Liver (tissue), 7 donors: ENCODE measurements at regions not wholly inside any gene's neighbourhood (a gene's known extent, or its start where the extent isn't known, plus 50 kb on each side); places are given as distances from the start of the nearest gene placed in this dataset.

ENCODE experiments used
- DNase-seq: peaks from one replicate; pipeline ENCODE4 v3.0.0-alpha.2; 2017; ENCODE audit warnings: low spot score
- H3K27ac ChIP-seq, 2 donors: one replicate each; pipeline ENCODE4 v1.7.0; 2013; ENCODE audit warnings: inconsistent platforms in 2 of 2, low read length in 2 of 2, control low read depth in 1 of 2, low read depth in 1 of 2, mild to moderate bottlenecking in 1 of 2
- H3K27me3 ChIP-seq, 4 donors: one replicate each; pipeline versions ENCODE4 v1.6.1 to v1.7.0; 2013; ENCODE audit warnings: low read length in 3 of 4, inconsistent platforms in 1 of 4, mild to moderate bottlenecking in 1 of 4, moderate library complexity in 1 of 4; ENCODE audit not compliant: control insufficient read depth in 4 of 4, insufficient read depth in 4 of 4
- H3K36me3 ChIP-seq, 4 donors: one replicate each; pipeline versions ENCODE4 v1.6.1 to v1.7.0; 2013; ENCODE audit warnings: low read length in 3 of 4, mild to moderate bottlenecking in 3 of 4, low read depth in 1 of 4, moderate library complexity in 1 of 4; ENCODE audit not compliant: control insufficient read depth in 4 of 4, insufficient read depth in 3 of 4
- H3K4me1 ChIP-seq, 4 donors: one replicate each; pipeline versions ENCODE4 v1.6.1 to v1.7.0; 2013; ENCODE audit warnings: low read length in 3 of 4, mild to moderate bottlenecking in 3 of 4, moderate library complexity in 1 of 4; ENCODE audit not compliant: control insufficient read depth in 4 of 4, insufficient read depth in 4 of 4
- H3K4me3 ChIP-seq, 3 donors: one replicate each; pipeline versions ENCODE4 v1.6.1 to v1.7.0; 2013; ENCODE audit warnings: low read length in 3 of 3, control low read depth in 1 of 3, low read depth in 1 of 3, mild to moderate bottlenecking in 1 of 3
- H3K9ac ChIP-seq, 2 donors: one replicate each; pipeline ENCODE4 v1.7.0; 2013; ENCODE audit warnings: low read length in 2 of 2, mild to moderate bottlenecking in 2 of 2, moderate library complexity in 2 of 2, control low read depth in 1 of 2, low read depth in 1 of 2
- H3K9me3 ChIP-seq, 4 donors: one replicate each; pipeline versions ENCODE4 v1.6.1 to v1.7.0; 2013; ENCODE audit warnings: low read length in 3 of 4; ENCODE audit not compliant: control insufficient read depth in 4 of 4
- ATF3 ChIP-seq: IDR thresholded peaks from 2 replicates; pipeline ENCODE4 v1.6.1; 2016; ENCODE audit warnings: antibody characterized with exemption
- EGR1 ChIP-seq, 2 donors: IDR thresholded peaks; 2 replicates each; pipeline ENCODE4 v1.6.1; 2016 to 2018; ENCODE audit warnings: antibody characterized with exemption in 2 of 2, low read depth in 2 of 2
- FOXA1 ChIP-seq: IDR thresholded peaks from 2 replicates; pipeline ENCODE4 v1.6.1; 2016; ENCODE audit warnings: antibody characterized with exemption
- FOXA2 ChIP-seq: IDR thresholded peaks from 2 replicates; pipeline ENCODE4 v1.6.1; 2016; ENCODE audit warnings: antibody characterized with exemption
- GABPA ChIP-seq, 2 donors: IDR thresholded peaks in 1 of 2; conservative IDR thresholded peaks in 1 of 2; 2 replicates each; pipeline ENCODE4 v1.6.1; 2016; ENCODE audit warnings: antibody characterized with exemption in 2 of 2, mild to moderate bottlenecking in 1 of 2, moderate library complexity in 1 of 2
- HNF4A ChIP-seq, 2 donors: conservative IDR thresholded peaks; 2 replicates each; pipeline ENCODE4 v1.6.1; 2016; ENCODE audit warnings: antibody characterized with exemption in 2 of 2, mild to moderate bottlenecking in 2 of 2
- HNF4G ChIP-seq: IDR thresholded peaks from 2 replicates; pipeline ENCODE4 v1.6.1; 2016; ENCODE audit warnings: antibody characterized with exemption
- JUND ChIP-seq, 2 donors: IDR thresholded peaks; 2 replicates each; pipeline ENCODE4 v1.6.1; 2016; ENCODE audit warnings: antibody characterized with exemption in 2 of 2
- MAX ChIP-seq: IDR thresholded peaks from 2 replicates; pipeline ENCODE4 v1.6.1; 2016; ENCODE audit warnings: antibody characterized with exemption
- NR2F2 ChIP-seq: IDR thresholded peaks from 2 replicates; pipeline ENCODE4 v1.6.1; 2016; ENCODE audit warnings: antibody characterized with exemption
- RAD21 ChIP-seq, 2 donors: IDR thresholded peaks; 2 replicates each; pipeline ENCODE4 v1.6.1; 2016; ENCODE audit warnings: antibody characterized with exemption in 2 of 2, mild to moderate bottlenecking in 2 of 2
- REST ChIP-seq: IDR thresholded peaks from 2 replicates; pipeline ENCODE4 v1.6.1; 2016; ENCODE audit warnings: antibody characterized with exemption, mild to moderate bottlenecking
- RXRA ChIP-seq, 2 donors: IDR thresholded peaks; 2 replicates each; pipeline ENCODE4 v1.6.1; 2017 to 2018; ENCODE audit warnings: antibody characterized with exemption in 2 of 2, mild to moderate bottlenecking in 1 of 2
- SP1 ChIP-seq: IDR thresholded peaks from 2 replicates; pipeline ENCODE4 v1.6.1; 2018; ENCODE audit warnings: antibody characterized with exemption, mild to moderate bottlenecking
- TAF1 ChIP-seq: conservative IDR thresholded peaks from 2 replicates; pipeline ENCODE4 v1.6.1; 2016; ENCODE audit warnings: antibody characterized with exemption, mild to moderate bottlenecking
- YY1 ChIP-seq: IDR thresholded peaks from 2 replicates; pipeline ENCODE4 v1.6.1; 2016; ENCODE audit warnings: antibody characterized with exemption, mild to moderate bottlenecking
- ZBTB33 ChIP-seq: IDR thresholded peaks from 2 replicates; pipeline ENCODE4 v1.6.1; 2016; ENCODE audit warnings: antibody characterized with exemption
- WGBS: extraction: QIAGEN DNeasy Blood & Tissue Kit; methylation state at CpG from one replicate; pipeline ENCODE4 v1.1.7; 2013; 5-methylcytosine and 5-hydroxymethylcytosine counted together
- donor health status: healthy.
- donor health status: healthy.
- donor health status: healthy.
- donor health status: healthy.

- Histone ChIP-seq H3K27ac (no peak overlapping the region), H3K4me1 (no peaks in the 10 kb centered on the region), H3K9me3 (no peaks in the 10 kb centered on the region), H3K27me3 (no peaks in the 10 kb centered on the region), H3K9ac (no peak overlapping the region), H3K36me3 (no peaks in the 10 kb centered on the region), H3K4me3 (no peak overlapping the region)
- WGBS, result 70% methylated on average over 2 of the region's 2 CpGs
- no peak for DNase-seq
- no peak for TF ChIP-seq HNF4G
Observed at GRCh38 chr2:188853307-188853706, 120.9 kb upstream of the COL3A1 start.

GRCh38 chr2:188865681-188866080 is 108.5 kb upstream of the COL3A1 start:
- TF ChIP-seq JUND (IDR thresholded peaks at IDR 0.05) (no peak), GABPA (IDR thresholded peaks at IDR 0.05 in 1 of 2, conservative IDR thresholded peaks at IDR 0.05 in 1 of 2) (no peak), TAF1 (no peak), SP1 (no peak), REST (no peak), ZBTB33 (no peak), NR2F2 (no peak), FOXA2 (no peak), YY1 (no peak), RAD21 (IDR thresholded peaks at IDR 0.05) (no peak), EGR1 (IDR thresholded peaks at IDR 0.05; ENCODE audit: low read depth in 2 of 2) (no peak), HNF4A (conservative IDR thresholded peaks at IDR 0.05) (no peak)
- no peak overlapping the region for H3K27ac ChIP-seq
- no peak overlapping the region for H3K9ac ChIP-seq
- no peaks in the 10 kb centered on the region for H3K27me3 ChIP-seq
- DNase-seq, result no peak
- no peaks in the 10 kb centered on the region for H3K4me1 ChIP-seq
- WGBS, result 67% methylated on average over 2 of the region's 2 CpGs
- H3K36me3 ChIP-seq, result no peaks in the 10 kb centered on the region
- no peak overlapping the region for H3K4me3 ChIP-seq
- H3K9me3 ChIP-seq, result no peaks in the 10 kb centered on the region

GRCh38 chr2:188869550-188869949 is 104.6 kb upstream of the COL3A1 start:
- Histone ChIP-seq H3K27me3 (no peaks in the 10 kb centered on the region), H3K4me3 (no peak overlapping the region), H3K9ac (no peak overlapping the region), H3K9me3 (no peaks in the 10 kb centered on the region), H3K4me1 (no peaks in the 10 kb centered on the region), H3K36me3 (no peaks in the 10 kb centered on the region), H3K27ac (no peak overlapping the region)
- no peak for DNase-seq
- WGBS, result 74% methylated on average over 2 of the region's 2 CpGs
- no peak for TF ChIP-seq JUND (IDR thresholded peaks at IDR 0.05)
- TF ChIP-seq MAX, result no peak
- TF ChIP-seq NR2F2, result no peak
- TF ChIP-seq SP1, result no peak
- TF ChIP-seq RXRA (IDR thresholded peaks at IDR 0.05), result no peak
- TF ChIP-seq HNF4A (conservative IDR thresholded peaks at IDR 0.05), result no peak
- TF ChIP-seq FOXA2, result no peak
- TF ChIP-seq ATF3, result no peak
- no peak for TF ChIP-seq REST
- no peak for TF ChIP-seq GABPA (IDR thresholded peaks at IDR 0.05 in 1 of 2, conservative IDR thresholded peaks at IDR 0.05 in 1 of 2)
- no peak for TF ChIP-seq TAF1
- no peak for TF ChIP-seq EGR1 (IDR thresholded peaks at IDR 0.05; ENCODE audit: low read depth in 2 of 2)
- TF ChIP-seq FOXA1, result no peak
- no peak for TF ChIP-seq YY1
